SK-N-SH treated with all-trans-retinoic acid at 6 μM for 48 hours (cell line): ENCODE measurements at regions not wholly inside any gene's neighbourhood (a gene's known extent, or its start where the extent isn't known, plus 50 kb on each side); places are given as distances from the start of the nearest gene placed in this dataset.

Experiments used
- ATAC-seq: fragments of 200-7000 bp; cut with Tn5 transposase; 3 replicates; pipeline ENCODE4 v1.9.1; 2020; ENCODE audit warnings: mild to moderate bottlenecking, moderate library complexity
- ARNTL ChIP-seq: fragments of 450-650 bp; formaldehyde crosslinking; IDR thresholded peaks from 2 replicates; pipeline ENCODE4 v1.5.0; 2020; ENCODE audit warnings: low read depth, mild to moderate bottlenecking, moderate library complexity, borderline replicate concordance
- BACH2 ChIP-seq: fragments of 250-450 bp; sonication (Bioruptor Pico); IDR thresholded peaks from 2 replicates; pipeline ENCODE4 v1.9.0; 2021; ENCODE audit warnings: mild to moderate bottlenecking, borderline replicate concordance
- CSDC2 ChIP-seq: fragments of 250-450 bp; sonication (Bioruptor Pico); IDR thresholded peaks from 2 replicates; pipeline ENCODE4 v1.5.0; 2020; ENCODE audit warnings: mild to moderate bottlenecking, moderate library complexity
- CSRNP3 ChIP-seq: fragments of 250-450 bp; sonication (Bioruptor Pico); IDR thresholded peaks from 2 replicates; pipeline ENCODE4 v1.5.1; 2021; ENCODE audit warnings: mild to moderate bottlenecking, moderate library complexity
- ESRRG ChIP-seq: fragments of 250-450 bp; sonication (Bioruptor Pico); IDR thresholded peaks from 2 replicates; pipeline ENCODE4 v1.6.1; 2021; ENCODE audit warnings: mild to moderate bottlenecking
- GLIS3 ChIP-seq: fragments of 250-450 bp; sonication (Bioruptor Pico); IDR thresholded peaks from 2 replicates; pipeline ENCODE4 v1.5.0; 2020; ENCODE audit warnings: mild to moderate bottlenecking, moderate library complexity
- ISL1 ChIP-seq: fragments of 250-450 bp; sonication (Bioruptor Pico); IDR thresholded peaks from 2 replicates; pipeline ENCODE4 v2.1.2; 2022; ENCODE audit warnings: mild to moderate bottlenecking, moderate library complexity
- OSR1 ChIP-seq: fragments of 250-450 bp; sonication (Bioruptor Pico); IDR thresholded peaks from 2 replicates; pipeline ENCODE4 v1.8.0; 2022; ENCODE audit warnings: moderate library complexity, mild to moderate bottlenecking, inconsistent platforms
- PATZ1 ChIP-seq: fragments of 250-450 bp; sonication (Bioruptor Pico); IDR thresholded peaks from 2 replicates; pipeline ENCODE4 v1.8.0; 2020; ENCODE audit warnings: mild to moderate bottlenecking, moderate library complexity, borderline replicate concordance
- POU6F1 ChIP-seq: fragments of 250-450 bp; sonication (Bioruptor Pico); IDR thresholded peaks from 2 replicates; pipeline ENCODE4 v1.8.0; 2021; ENCODE audit warnings: low read depth, mild to moderate bottlenecking, moderate library complexity, borderline replicate concordance
- PPARA ChIP-seq: fragments of 250-450 bp; sonication (Bioruptor Pico); IDR thresholded peaks from 2 replicates; pipeline ENCODE4 v1.5.0; 2020; ENCODE audit warnings: mild to moderate bottlenecking, borderline replicate concordance
- RARB ChIP-seq: fragments of 250-450 bp; sonication (Bioruptor Pico); IDR thresholded peaks from 2 replicates; pipeline ENCODE4 v1.8.0; 2021; ENCODE audit warnings: mild to moderate bottlenecking, moderate library complexity
- SNAI2 ChIP-seq: fragments of 250-450 bp; sonication (Bioruptor Pico); IDR thresholded peaks from 2 replicates; pipeline ENCODE4 v1.5.0; 2020; ENCODE audit warnings: mild to moderate bottlenecking, moderate library complexity
- TCF4 ChIP-seq: fragments of 250-450 bp; sonication (Bioruptor Pico); IDR thresholded peaks from 2 replicates; pipeline ENCODE4 v1.8.0; 2021; ENCODE audit warnings: mild to moderate bottlenecking, moderate library complexity, borderline replicate concordance
- TOX ChIP-seq: fragments of 250-450 bp; sonication (Bioruptor Pico); IDR thresholded peaks from 2 replicates; pipeline ENCODE4 v1.8.0; 2021; ENCODE audit warnings: mild to moderate bottlenecking, moderate library complexity, borderline replicate concordance
- TSHZ2 ChIP-seq: fragments of 250-450 bp; sonication (Bioruptor Pico); IDR thresholded peaks from 2 replicates; pipeline ENCODE4 v1.5.0; 2020; ENCODE audit warnings: mild to moderate bottlenecking, moderate library complexity
- ZC3H10 ChIP-seq: fragments of 250-450 bp; sonication (Bioruptor Pico); IDR thresholded peaks from 2 replicates; pipeline ENCODE4 v1.5.1; 2021; ENCODE audit warnings: mild to moderate bottlenecking, moderate library complexity
- ZFP3 ChIP-seq: fragments of 250-450 bp; sonication (Bioruptor Pico); IDR thresholded peaks from 2 replicates; pipeline ENCODE4 v1.5.0; 2020; ENCODE audit warnings: mild to moderate bottlenecking, moderate library complexity
- ZFP30 ChIP-seq: fragments of 450-650 bp; formaldehyde crosslinking; IDR thresholded peaks from 2 replicates; pipeline ENCODE4 v1.5.0; 2022; ENCODE audit warnings: mild to moderate bottlenecking, moderate library complexity
- ZNF565 ChIP-seq: fragments of 450-650 bp; formaldehyde crosslinking; conservative IDR thresholded peaks from 2 replicates; pipeline ENCODE4 v1.5.0; 2020; ENCODE audit warnings: low read depth, mild to moderate bottlenecking, moderate library complexity
- ZNF70 ChIP-seq: fragments of 450-650 bp; formaldehyde crosslinking; IDR thresholded peaks from 2 replicates; pipeline ENCODE4 v1.5.0; 2020; ENCODE audit warnings: mild to moderate bottlenecking, moderate library complexity
- ZNF8 ChIP-seq: fragments of 450-650 bp; formaldehyde crosslinking; IDR thresholded peaks from 2 replicates; pipeline ENCODE4 v1.5.0; 2020; ENCODE audit warnings: mild to moderate bottlenecking, moderate library complexity
- TF ChIP-seq, protein P1 (sequence below): fragments of 250-450 bp; sonication (Bioruptor Pico); IDR thresholded peaks from 2 replicates; pipeline ENCODE4 v1.5.1; 2020; ENCODE audit warnings: low read depth, mild to moderate bottlenecking, moderate library complexity

DNA sequence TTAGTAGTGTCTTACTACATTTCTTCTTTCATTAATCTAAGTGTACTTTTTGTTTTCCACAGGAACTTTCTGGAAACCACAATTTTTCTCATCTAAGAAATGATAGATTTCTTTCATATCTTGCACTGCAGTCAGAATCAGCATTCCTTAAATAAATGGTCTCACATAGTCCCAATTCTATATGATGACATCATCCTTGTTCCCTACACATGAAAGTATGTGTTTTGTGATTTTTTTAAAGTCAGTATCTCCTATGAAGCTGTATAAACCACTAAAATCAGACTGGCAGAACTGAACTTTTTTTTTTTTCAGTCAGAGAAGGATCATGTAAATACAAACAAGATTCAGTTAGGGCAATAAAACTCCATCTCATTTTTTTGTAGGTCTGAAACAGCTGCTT lies 742.6 kb upstream of the CXADR start:
- TF ChIP-seq ARNTL (CRISPR knock-in tag) (no peak), ZNF565 (CRISPR knock-in tag) (no peak), ZFP30 (no peak), PATZ1 (no peak), BACH2 (CRISPR knock-in tag) (no peak), TOX (no peak), ESRRG (no peak), ZC3H10 (CRISPR knock-in tag) (no peak), RARB (no peak), ZNF8 (CRISPR knock-in tag) (no peak), ISL1 (CRISPR knock-in tag) (no peak), GLIS3 (CRISPR knock-in tag) (no peak), SNAI2 (CRISPR knock-in tag) (no peak), OSR1 (no peak), ZFP3 (CRISPR knock-in tag) (no peak), CSDC2 (CRISPR knock-in tag) (no peak), ZNF70 (CRISPR knock-in tag) (no peak), PPARA (CRISPR knock-in tag) (no peak), POU6F1 (CRISPR knock-in tag) (no peak)
- TF ChIP-seq, protein P1, sequence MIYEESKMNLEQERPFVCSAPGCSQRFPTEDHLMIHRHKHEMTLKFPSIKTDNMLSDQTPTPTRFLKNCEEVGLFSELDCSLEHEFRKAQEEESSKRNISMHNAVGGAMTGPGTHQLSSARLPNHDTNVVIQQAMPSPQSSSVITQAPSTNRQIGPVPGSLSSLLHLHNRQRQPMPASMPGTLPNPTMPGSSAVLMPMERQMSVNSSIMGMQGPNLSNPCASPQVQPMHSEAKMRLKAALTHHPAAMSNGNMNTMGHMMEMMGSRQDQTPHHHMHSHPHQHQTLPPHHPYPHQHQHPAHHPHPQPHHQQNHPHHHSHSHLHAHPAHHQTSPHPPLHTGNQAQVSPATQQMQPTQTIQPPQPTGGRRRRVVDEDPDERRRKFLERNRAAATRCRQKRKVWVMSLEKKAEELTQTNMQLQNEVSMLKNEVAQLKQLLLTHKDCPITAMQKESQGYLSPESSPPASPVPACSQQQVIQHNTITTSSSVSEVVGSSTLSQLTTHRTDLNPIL: no peak
- TF ChIP-seq, all 23 proteins: peak for 0
- no peak for ATAC-seq

GRCh38 chr21:16773206-16773605 lies 739.6 kb upstream of the CXADR start:
- ATAC-seq: peak; percentile 52; the same call in 2 of the 3 replicates
- TF ChIP-seq POU6F1 (CRISPR knock-in tag): no peak

GRCh38 chr21:16775076-16775475 lies 737.8 kb upstream of the CXADR start:
- no peak for ATAC-seq
- TF ChIP-seq TOX (no peak), TSHZ2 (CRISPR knock-in tag) (no peak), BACH2 (CRISPR knock-in tag) (no peak), ZC3H10 (CRISPR knock-in tag) (no peak), RARB (no peak), SNAI2 (CRISPR knock-in tag) (no peak), ARNTL (CRISPR knock-in tag) (no peak), TCF4 (CRISPR knock-in tag) (no peak), ZNF8 (CRISPR knock-in tag) (no peak), ZNF70 (CRISPR knock-in tag) (no peak), ZFP3 (CRISPR knock-in tag) (no peak), OSR1 (no peak), ESRRG (no peak), PATZ1 (no peak), CSRNP3 (CRISPR knock-in tag) (no peak)
- TF ChIP-seq, all 23 proteins: peak for 0
